Effector memory CD8-positive, alpha-beta T cell (primary cell): ENCODE measurements at regions not wholly inside any gene's neighbourhood (a gene's known extent, or its start where the extent isn't known, plus 50 kb on each side); places are given as distances from the start of the nearest gene placed in this dataset.

Source experiments
- ATAC-seq: fragments of 150-1000 bp; cut with Tn5 transposase; replicated peaks from 2 replicates; pipeline ENCODE4 v1.10.0; 2021; ENCODE audit warnings: mild to moderate bottlenecking, moderate library complexity
- DNase-seq, 3 experiments: peaks; one replicate each; pipeline ENCODE4 v3.0.0; 2021
- H3K27ac Mint-ChIP-seq, 2 donors: one replicate each; pipeline ENCODE4 v1.8.0; 2022; ENCODE audit warnings: mild to moderate bottlenecking in 2 of 2, mixed read lengths in 2 of 2, moderate library complexity in 2 of 2
- H3K27me3 Mint-ChIP-seq, 2 donors: one replicate each; pipeline ENCODE4 v1.8.0; 2022; ENCODE audit warnings: mixed read lengths in 2 of 2
- H3K36me3 Mint-ChIP-seq: one replicate; pipeline ENCODE4 v1.8.0; 2022; ENCODE audit warnings: mild to moderate bottlenecking, moderate library complexity, mixed read lengths; ENCODE audit not compliant: insufficient read depth
- H3K4me1 Mint-ChIP-seq, 2 donors: one replicate each; pipeline ENCODE4 v1.8.0; 2022; ENCODE audit warnings: low read depth in 2 of 2, mixed read lengths in 2 of 2
- H3K4me3 Mint-ChIP-seq, 2 donors: one replicate each; pipeline ENCODE4 v1.8.0; 2022; ENCODE audit warnings: mild to moderate bottlenecking in 2 of 2, mixed read lengths in 2 of 2, moderate library complexity in 2 of 2
- H3K9me3 Mint-ChIP-seq, 2 donors: one replicate each; pipeline ENCODE4 v1.8.0; 2022; ENCODE audit warnings: mixed read lengths in 2 of 2

- no peak overlapping the region for H3K4me3 Mint-ChIP-seq
- no peak overlapping the region for H3K27ac Mint-ChIP-seq
- H3K36me3 Mint-ChIP-seq = peaks cover 3% of the 10 kb centered on the region
- H3K27me3 Mint-ChIP-seq = peaks cover 38 to 56% of the 10 kb centered on the region in 2 donors
- ATAC-seq (no peak), DNase-seq (no peak)
- H3K9me3 Mint-ChIP-seq = peaks cover 0 to 3% of the 10 kb centered on the region in 2 donors
- no peaks in the 10 kb centered on the region for H3K4me1 Mint-ChIP-seq
Measured at GRCh38 chr6:170069611-170070010, 221.3 kb downstream of the DLL1 start.

- no peak for DNase-seq
- Mint-ChIP-seq H3K27me3 (peaks cover 32 to 45% of the 10 kb centered on the region in 2 donors), H3K4me1 (no peaks in the 10 kb centered on the region), H3K4me3 (no peak overlapping the region), H3K27ac (no peak overlapping the region), H3K36me3 (no peaks in the 10 kb centered on the region), H3K9me3 (peaks cover 0 to 3% of the 10 kb centered on the region in 2 donors)
- no peak for ATAC-seq
Measured at GRCh38 chr6:170068496-170068895, 222.4 kb downstream of the DLL1 start.

DNA sequence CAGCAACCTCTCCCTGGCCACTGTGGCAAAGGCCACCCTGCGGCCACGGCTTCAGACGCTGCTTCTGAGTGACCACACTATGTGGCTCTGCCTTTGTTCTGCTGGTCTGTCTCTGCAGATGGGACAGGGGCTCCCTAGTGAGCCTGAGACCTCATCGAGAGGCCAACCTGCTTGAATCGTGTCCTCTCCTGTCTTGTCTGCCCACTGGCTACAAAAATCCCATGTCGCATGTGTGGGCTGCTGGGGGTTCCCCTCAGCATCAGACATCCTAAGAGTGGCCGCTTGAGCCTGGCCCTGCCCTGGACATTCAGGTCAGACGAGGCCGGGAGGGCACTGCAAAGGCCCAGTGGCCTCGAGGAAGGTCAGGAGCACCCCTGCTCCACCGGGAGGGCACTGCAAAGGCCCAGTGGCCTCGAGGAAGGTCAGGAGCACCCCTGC, 222.9 kb downstream of the DLL1 start:
- H3K36me3 Mint-ChIP-seq = no peaks in the 10 kb centered on the region
- no peak overlapping the region for H3K27ac Mint-ChIP-seq
- H3K9me3 Mint-ChIP-seq = peaks cover 0 to 3% of the 10 kb centered on the region in 2 donors
- no peak overlapping the region for H3K4me3 Mint-ChIP-seq
- H3K4me1 Mint-ChIP-seq = peaks cover 0 to 1% of the 10 kb centered on the region in 2 donors
- DNase-seq = no peak
- ATAC-seq = no peak
- peaks cover 27 to 41% of the 10 kb centered on the region in 2 donors for H3K27me3 Mint-ChIP-seq

DNA sequence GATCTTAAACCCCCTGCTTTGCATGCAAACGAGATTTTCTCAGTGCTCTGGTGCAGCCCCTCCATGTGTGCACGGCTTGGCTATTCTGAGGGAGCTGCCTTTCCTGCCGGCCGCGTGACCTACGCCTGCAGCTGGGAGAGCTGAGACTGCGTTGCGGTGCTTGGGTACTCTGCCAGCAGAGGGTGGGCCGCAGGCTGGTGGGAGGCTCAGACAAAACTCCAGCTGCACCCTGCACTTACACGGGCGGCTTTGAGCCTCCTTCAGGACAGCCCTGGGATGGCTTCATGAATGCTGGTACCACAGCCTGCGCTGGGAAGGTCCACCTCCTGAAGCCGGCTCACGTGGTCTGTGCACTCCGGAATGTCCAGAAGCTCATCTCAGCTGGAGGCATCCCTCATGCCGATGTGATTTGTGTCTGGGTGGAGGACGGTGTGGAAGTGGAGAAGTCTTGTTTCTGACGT, 223.7 kb downstream of the DLL1 start:
- no peak for ATAC-seq
- Mint-ChIP-seq H3K36me3 (no peaks in the 10 kb centered on the region), H3K4me3 (no peak overlapping the region), H3K9me3 (peaks cover 0 to 3% of the 10 kb centered on the region in 2 donors), H3K27me3 (peaks cover 23 to 44% of the 10 kb centered on the region in 2 donors), H3K27ac (peak overlapping the region in 1 of 2 donors; percentile 62), H3K4me1 (peaks cover 0 to 1% of the 10 kb centered on the region in 2 donors)
- no peak for DNase-seq

GRCh38 chr6:170066679-170067078, 224.2 kb downstream of the DLL1 start:
- Mint-ChIP-seq H3K9me3 (peaks cover 0 to 3% of the 10 kb centered on the region in 2 donors), H3K4me3 (no peak overlapping the region), H3K27ac (peak overlapping the region in 1 of 2 donors; percentile 62), H3K27me3 (peaks cover 18 to 39% of the 10 kb centered on the region in 2 donors), H3K36me3 (no peaks in the 10 kb centered on the region), H3K4me1 (peaks cover 0 to 1% of the 10 kb centered on the region in 2 donors)
- no peak for ATAC-seq
- no peak for DNase-seq

GRCh38 chr6:170063851-170064602, 226.9 kb downstream of the DLL1 start:
- Mint-ChIP-seq H3K4me3 (no peak overlapping the region), H3K36me3 (no peaks in the 10 kb centered on the region), H3K9me3 (no peaks in the 10 kb centered on the region), H3K27ac (no peak overlapping the region), H3K4me1 (peaks cover 0 to 1% of the 10 kb centered on the region in 2 donors), H3K27me3 (peaks cover under 1 to 21% of the 10 kb centered on the region in 2 donors)
- DNase-seq (no peak), ATAC-seq (no peak)

DNA sequence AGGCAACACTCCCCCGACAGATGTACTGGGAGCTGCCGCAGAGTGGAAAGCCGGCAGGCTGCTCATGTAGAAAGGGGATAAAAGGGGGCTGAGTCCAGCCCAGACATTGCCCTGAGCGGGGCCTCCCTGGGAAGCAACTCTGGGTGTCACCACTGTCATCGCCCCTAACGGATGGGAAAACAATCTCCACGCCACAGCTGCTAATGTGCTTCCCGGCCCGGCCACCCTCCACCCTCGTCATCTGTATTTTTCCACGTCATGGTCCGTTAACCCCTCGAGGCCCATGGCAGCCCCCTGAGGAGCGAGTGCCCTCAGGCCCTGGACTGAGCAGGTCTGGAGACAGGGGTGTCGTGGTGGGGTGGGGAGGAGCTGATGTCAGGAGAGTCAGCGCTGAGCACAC, 227.4 kb downstream of the DLL1 start:
- Mint-ChIP-seq H3K4me3 (no peak overlapping the region), H3K9me3 (no peaks in the 10 kb centered on the region), H3K27me3 (peaks cover 0 to 22% of the 10 kb centered on the region in 2 donors), H3K36me3 (no peaks in the 10 kb centered on the region), H3K4me1 (peaks cover 0 to 1% of the 10 kb centered on the region in 2 donors), H3K27ac (no peak overlapping the region)
- DNase-seq (no peak), ATAC-seq (no peak)

DNA sequence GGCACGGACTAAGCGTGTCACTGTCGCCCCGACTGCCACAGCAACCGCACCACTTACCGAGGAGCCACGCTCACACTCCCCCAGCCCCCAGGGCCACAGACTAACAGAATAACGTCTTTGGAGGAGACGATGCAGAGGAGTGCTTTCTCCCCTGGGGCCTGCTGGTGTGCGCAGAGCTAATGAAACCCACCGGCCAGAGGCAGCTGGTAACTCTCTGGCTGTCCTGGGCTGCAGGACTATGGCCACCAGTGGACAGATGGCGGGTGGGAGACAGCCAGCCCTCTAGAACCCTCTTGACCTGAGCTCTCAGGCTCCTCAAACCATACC, 228.0 kb downstream of the DLL1 start:
- Mint-ChIP-seq H3K27ac (peak overlapping the region in 1 of 2 donors; percentile 44), H3K27me3 (peaks cover 0 to 28% of the 10 kb centered on the region in 2 donors), H3K36me3 (no peaks in the 10 kb centered on the region), H3K4me3 (no peak overlapping the region), H3K9me3 (no peaks in the 10 kb centered on the region), H3K4me1 (peaks cover 0 to 1% of the 10 kb centered on the region in 2 donors)
- ATAC-seq (no peak), DNase-seq (no peak)

- H3K27ac Mint-ChIP-seq = peak overlapping the region in 1 of 2 donors; percentile 44
- no peaks in the 10 kb centered on the region for H3K36me3 Mint-ChIP-seq
- H3K4me1 Mint-ChIP-seq = peaks cover 0 to 1% of the 10 kb centered on the region in 2 donors
- peaks cover 0 to 32% of the 10 kb centered on the region in 2 donors for H3K27me3 Mint-ChIP-seq
- no peaks in the 10 kb centered on the region for H3K9me3 Mint-ChIP-seq
- no peak overlapping the region for H3K4me3 Mint-ChIP-seq
- ATAC-seq (no peak), DNase-seq (no peak)
Measured at GRCh38 chr6:170062209-170062914, 228.5 kb downstream of the DLL1 start.

GRCh38 chr6:170058878-170059485, 231.9 kb downstream of the DLL1 start:
- DNase-seq = no peak
- ATAC-seq = no peak

GRCh38 chr6:170057961-170058877, 232.7 kb downstream of the DLL1 start:
- no peak for ATAC-seq

More at GRCh38 chr6:170058878-170059485, 231.9 kb downstream of the DLL1 start:
- no peak overlapping the region for H3K27ac Mint-ChIP-seq
- H3K27me3 Mint-ChIP-seq = peaks cover 0 to 22% of the 10 kb centered on the region in 2 donors
- no peaks in the 10 kb centered on the region for H3K36me3 Mint-ChIP-seq
- H3K9me3 Mint-ChIP-seq = no peaks in the 10 kb centered on the region
- peaks cover 0 to 1% of the 10 kb centered on the region in 2 donors for H3K4me1 Mint-ChIP-seq
- no peak overlapping the region for H3K4me3 Mint-ChIP-seq

DNA sequence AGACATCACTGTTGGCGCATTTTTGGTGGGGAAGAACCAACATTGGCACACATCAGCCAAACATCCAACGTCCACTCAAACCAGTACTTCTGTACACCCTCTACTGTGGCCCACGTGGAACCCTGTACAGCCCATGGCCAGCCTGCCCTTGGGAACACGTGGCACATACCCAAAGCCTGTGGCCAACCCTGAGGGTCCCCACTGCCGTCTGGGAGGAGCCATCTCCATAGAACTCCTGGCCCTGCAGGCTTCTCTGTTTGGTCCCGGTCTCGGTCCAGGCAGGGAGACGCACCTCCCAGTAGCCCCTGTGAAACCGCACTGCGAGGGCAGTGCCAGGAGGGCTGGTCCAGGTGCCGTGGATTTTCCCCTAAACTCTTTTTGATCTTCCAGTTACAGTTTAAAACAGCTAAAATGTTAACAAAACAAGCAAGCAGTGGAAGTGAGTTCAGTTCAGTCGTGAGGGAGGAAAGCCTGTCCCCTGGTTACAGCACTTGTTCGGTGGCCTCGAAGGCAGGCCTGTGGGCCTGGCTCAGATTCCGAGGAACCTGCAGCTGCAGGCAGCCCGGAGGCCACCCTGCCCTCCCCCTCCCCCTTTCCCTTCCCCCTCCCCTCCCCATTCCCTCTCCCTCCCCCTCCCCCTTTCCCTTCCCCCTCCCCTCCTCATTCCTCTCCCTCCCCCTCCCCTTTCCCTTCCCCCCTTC, 233.7 kb downstream of the DLL1 start:
- ATAC-seq (no peak), DNase-seq (no peak)
- Mint-ChIP-seq H3K4me3 (no peak overlapping the region), H3K9me3 (no peaks in the 10 kb centered on the region), H3K36me3 (peaks cover 3% of the 10 kb centered on the region), H3K4me1 (peaks cover 0 to 2% of the 10 kb centered on the region in 2 donors), H3K27ac (no peak overlapping the region), H3K27me3 (peaks cover 0 to 12% of the 10 kb centered on the region in 2 donors)

More at GRCh38 chr6:170057961-170058877, 232.7 kb downstream of the DLL1 start:
- Mint-ChIP-seq H3K27ac (no peak overlapping the region), H3K4me1 (peaks cover 0 to 1% of the 10 kb centered on the region in 2 donors), H3K36me3 (no peaks in the 10 kb centered on the region), H3K4me3 (no peak overlapping the region), H3K27me3 (peaks cover 0 to 22% of the 10 kb centered on the region in 2 donors), H3K9me3 (no peaks in the 10 kb centered on the region)
- DNase-seq = no peak
